GM12878 (cell line): ENCODE measurements at regions not wholly inside any gene's neighbourhood (a gene's known extent, or its start where the extent isn't known, plus 50 kb on each side); places are given as distances from the start of the nearest gene placed in this dataset.

Source experiments
- ATAC-seq: fragments of 200-7000 bp; cut with Tn5 transposase; 3 replicates; pipeline ENCODE4 v1.9.1; 2020; ENCODE audit warnings: mild to moderate bottlenecking, moderate library complexity
- BruUV-seq: library from RNA; stranded (reverse); fragments of 400-500 nt; replicated peaks from 2 replicates; lab custom pipeline; 2021; lab: Mats Ljungman, UMichigan
- CTCF ChIA-PET: fragments of 300-600 bp; sonication (Branson Sonifier 250); formaldehyde crosslinking; extraction: SDS; loops from one replicate; lab custom pipeline; 2021; ENCODE audit warnings: inconsistent platforms; lab: Yijun Ruan, JAX
- POLR2A ChIA-PET: fragments of 350-600 bp; formaldehyde crosslinking; extraction: SDS; loops from one replicate; lab custom pipeline; 2021; ENCODE audit warnings: inconsistent platforms; lab: Charles Lee
- RAD21 ChIA-PET: fragments of 300-600 bp; sonication (Branson Sonifier 250); formaldehyde crosslinking; loops from one replicate; lab custom pipeline; 2023; ENCODE audit warnings: antibody characterized with exemption; ENCODE audit not compliant: unreplicated experiment; lab: Charles Lee
- SMC1A ChIA-PET: fragments of 300-600 bp; sonication (Branson Sonifier 250); formaldehyde crosslinking; loops from one replicate; lab custom pipeline; 2023; ENCODE audit not compliant: unreplicated experiment, uncharacterized antibody; lab: Charles Lee
- DNase-seq: peaks from one replicate; pipeline ENCODE4 v3.0.0-alpha.2; 2011; ENCODE audit warnings: low read depth, low spot score
- FAIRE-seq: peaks from 3 replicates; lab custom pipeline; 2011; peaks lifted over from hg19 to GRCh38; lab: Jason Lieb, UNC
- H2AFZ ChIP-seq: 2 replicates; pipeline ENCODE4 v1.6.0; 2011; ENCODE audit warnings: low read depth, low read length, control low read depth; ENCODE audit not compliant: control insufficient read depth
- H3K27ac ChIP-seq: 2 replicates; pipeline ENCODE4 v1.5.1; 2011; ENCODE audit warnings: control low read depth; ENCODE audit not compliant: control insufficient read depth, insufficient read depth
- H3K27me3 ChIP-seq, 2 experiments: replicated peaks in 1 of 2; 2 replicates each; pipeline versions ENCODE4 v1.6.0 to v1.6.1; 2011; ENCODE audit warnings: low read length in 1 of 2; ENCODE audit not compliant: control insufficient read depth in 2 of 2, insufficient read depth in 2 of 2
- H3K36me3 ChIP-seq, 2 experiments: 2 replicates each; pipeline ENCODE4 v1.5.1; 2011; ENCODE audit warnings: low read length in 1 of 2; ENCODE audit not compliant: control insufficient read depth in 2 of 2, insufficient read depth in 2 of 2
- H3K4me1 ChIP-seq: 2 replicates; pipeline ENCODE4 v1.6.1; 2011; ENCODE audit warnings: mild to moderate bottlenecking, low read length, moderate library complexity, mixed read lengths; ENCODE audit not compliant: control insufficient read depth, insufficient read depth
- H3K4me2 ChIP-seq: 2 replicates; pipeline ENCODE4 v1.6.0; 2011; ENCODE audit warnings: control low read depth; ENCODE audit not compliant: control insufficient read depth, insufficient read depth
- H3K4me3 ChIP-seq: fragments of 200-600 bp; sonication (generic); 2 replicates; pipeline ENCODE4 v1.5.1; 2016
- H3K79me2 ChIP-seq: 2 replicates; pipeline ENCODE4 v1.6.0; 2011; ENCODE audit warnings: low read length; ENCODE audit not compliant: control insufficient read depth, insufficient read depth
- H3K9ac ChIP-seq: 2 replicates; pipeline ENCODE4 v1.8.0; 2011; ENCODE audit warnings: low read length, control low read depth, mixed read lengths; ENCODE audit not compliant: control insufficient read depth, insufficient read depth
- H3K9me3 ChIP-seq: replicated peaks from 3 replicates; pipeline ENCODE4 v1.5.1; 2011; ENCODE audit warnings: mild to moderate bottlenecking, low read length; ENCODE audit not compliant: control insufficient read depth, insufficient read depth
- H4K20me1 ChIP-seq: 2 replicates; pipeline ENCODE4 v1.6.0; 2011; ENCODE audit not compliant: control insufficient read depth, insufficient read depth
- BCL11A ChIP-seq: IDR thresholded peaks from 2 replicates; pipeline ENCODE4 v1.6.1; 2011; ENCODE audit warnings: low read depth, low read length
- CBX5 ChIP-seq: sonication (generic); IDR thresholded peaks from 2 replicates; pipeline ENCODE4 v1.6.1; 2016; ENCODE audit warnings: low read depth, moderate library complexity, mild to moderate bottlenecking, inconsistent platforms
- CEBPB ChIP-seq, 2 experiments: fragments of 150-350 bp in 1 of 2; IDR thresholded peaks; 2 replicates each; pipeline ENCODE4 v1.6.1; 2012 to 2014; ENCODE audit warnings: low read depth in 2 of 2, low read length in 2 of 2, borderline replicate concordance in 1 of 2, inconsistent platforms in 1 of 2
- E2F8 ChIP-seq: fragments of 450-650 bp; IDR thresholded peaks from 2 replicates; pipeline ENCODE4 v1.6.1; 2018; ENCODE audit warnings: mild to moderate bottlenecking, low read depth, moderate library complexity; ENCODE audit not compliant: partially characterized antibody
- EP300 ChIP-seq, 2 experiments: fragments of 150-350 bp in 1 of 2; IDR thresholded peaks; 2 replicates each; pipeline ENCODE4 v1.6.1; 2011 to 2012; ENCODE audit warnings: low read depth in 2 of 2, low read length in 2 of 2, borderline replicate concordance in 1 of 2, improper control_type of control experiment in 1 of 2, inconsistent platforms in 1 of 2; ENCODE audit not compliant: control insufficient read depth in 1 of 2
- EZH2 ChIP-seq: IDR thresholded peaks from 2 replicates; pipeline ENCODE4 v1.6.1; 2012; ENCODE audit warnings: low read depth, mild to moderate bottlenecking, control low read depth, inconsistent platforms, low read length, borderline replicate concordance; ENCODE audit not compliant: control insufficient read depth
- GATAD2B ChIP-seq: fragments of 450-650 bp; conservative IDR thresholded peaks from 2 replicates; pipeline ENCODE4 v1.6.1; 2017; ENCODE audit warnings: low read depth, mild to moderate bottlenecking, moderate library complexity
- HDAC6 ChIP-seq: fragments of 200-600 bp; sonication (generic); IDR thresholded peaks from one replicate; pipeline ENCODE4 v1.8.0; 2017; ENCODE audit warnings: antibody characterized with exemption; ENCODE audit not compliant: unreplicated experiment
- MYC ChIP-seq: IDR thresholded peaks from 2 replicates; pipeline ENCODE4 v1.6.1; 2011; ENCODE audit warnings: mild to moderate bottlenecking, low read length, moderate library complexity, inconsistent platforms; ENCODE audit not compliant: insufficient read depth, insufficient replicate concordance, insufficient read length, severe bottlenecking
- SMAD1 ChIP-seq: fragments of 450-650 bp; IDR thresholded peaks from 2 replicates; pipeline ENCODE4 v1.6.1; 2018; ENCODE audit warnings: mild to moderate bottlenecking, low read depth; ENCODE audit not compliant: partially characterized antibody
- SMC3 ChIP-seq: IDR thresholded peaks from 2 replicates; pipeline ENCODE4 v1.6.1; 2011; ENCODE audit warnings: low read length, improper control_type of control experiment, borderline replicate concordance
- ZNF207 ChIP-seq: fragments of 450-650 bp; IDR thresholded peaks from 2 replicates; pipeline ENCODE4 v1.6.1; 2014; ENCODE audit warnings: antibody characterized with exemption, mild to moderate bottlenecking, borderline replicate concordance
- ZNF384 ChIP-seq: IDR thresholded peaks from 2 replicates; pipeline ENCODE4 v1.6.1; 2012; ENCODE audit warnings: low read depth, mild to moderate bottlenecking, low read length, improper control_type of control experiment, borderline replicate concordance
- WGBS: methylation state at CpG from one replicate; pipeline ENCODE4 v1.1.6; 2016; ENCODE audit warnings: low lambda C conversion rate; ENCODE audit not compliant: insufficient replicate concordance, insufficient coverage; ENCODE audit errors: missing lambda C conversion rate; 5-methylcytosine and 5-hydroxymethylcytosine counted together
- in situ Hi-C: fragments of 300-500 bp; cut with MboI; formaldehyde crosslinking; loops from 9 replicates; pipeline ENCODE4 v1.14.3; 2018; ENCODE audit warnings: mixed read lengths
- intact Hi-C: fragments of 100-400 bp; cut with micrococcal nuclease; formaldehyde crosslinking; loops from one replicate; pipeline ENCODE4 v1.14.2; 2022; ENCODE audit not compliant: unreplicated experiment
- TF ChIP-seq, protein P1 (sequence below): IDR thresholded peaks from 2 replicates; pipeline ENCODE4 v1.6.1; 2011; ENCODE audit warnings: borderline replicate concordance, low read depth, mild to moderate bottlenecking, moderate library complexity, mixed read lengths, low read length; ENCODE audit not compliant: insufficient read depth; ENCODE audit errors: extremely low read length
- TF ChIP-seq, protein P2 (sequence below): fragments of 450-650 bp; IDR thresholded peaks from 2 replicates; pipeline ENCODE4 v1.6.1; 2017; ENCODE audit warnings: antibody characterized with exemption, mild to moderate bottlenecking, moderate library complexity
- TF ChIP-seq, protein P3 (sequence below): IDR thresholded peaks from 2 replicates; pipeline ENCODE4 v1.6.1; 2011; ENCODE audit warnings: mild to moderate bottlenecking, low read depth, low read length, moderate library complexity; ENCODE audit not compliant: insufficient replicate concordance

DNA sequence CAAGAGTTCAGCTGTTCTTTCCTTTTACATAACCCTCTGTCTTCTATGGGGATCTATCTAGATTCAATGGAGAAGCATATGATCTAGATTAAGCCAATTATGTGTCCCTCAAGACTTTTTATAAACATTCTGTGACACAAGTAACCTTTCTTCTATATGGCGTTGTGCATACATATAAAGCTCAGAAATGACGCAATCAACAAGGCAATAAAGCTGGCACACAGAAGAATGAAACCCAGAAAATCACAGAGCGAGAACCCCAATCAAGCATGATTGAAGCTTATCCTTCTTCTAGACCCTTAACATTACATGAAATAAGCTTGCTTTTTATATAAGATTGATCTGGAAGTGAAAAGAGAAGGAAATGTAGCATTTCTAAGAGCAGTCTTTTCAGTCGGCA lies 178.9 kb downstream of the DMRTA1 start:
- Histone ChIP-seq H3K79me2 (no peaks in the 10 kb centered on the region), H3K27ac (no peak overlapping the region), H3K27me3 (no peaks in the 10 kb centered on the region), H4K20me1 (no peaks in the 10 kb centered on the region), H3K9ac (no peak overlapping the region), H3K9me3 (no peaks in the 10 kb centered on the region), H3K36me3 (no peaks in the 10 kb centered on the region), H3K4me2 (no peak overlapping the region), H2AFZ (no peak overlapping the region), H3K4me3 (no peak overlapping the region), H3K4me1 (no peaks in the 10 kb centered on the region)
- FAIRE-seq (no peak), ATAC-seq (no peak), DNase-seq (no peak)
- ChIA-PET POLR2A (no interaction called here), CTCF (interaction anchor here (1.3 kb wide), 1 partner anchor 156 kb away, joined by 3 read pairs; no protein-coding TSS in a partner anchor), SMC1A (interaction anchor here (2.0 kb wide), 1 partner anchor 20 kb away, joined by 4 read pairs; no protein-coding TSS in a partner anchor), RAD21 (no interaction called here)
- in situ Hi-C loops: no loop called here
- intact Hi-C loops: no loop called here
- BruUV-seq: no TSS peak
- 47% methylated on average over 4 of the region's 4 CpGs for WGBS
- TF ChIP-seq ZNF207 (no peak), SMAD1 (no peak), EZH2 (no peak), HDAC6 (no peak), EP300 (IDR thresholded peaks at IDR 0.05; ENCODE audit: borderline replicate concordance in 1 of 2, control insufficient read depth in 1 of 2, low read depth in 2 of 2, low read length in 2 of 2) (no peak), MYC (no peak), ZNF384 (no peak), CBX5 (no peak), BCL11A (no peak), CEBPB (IDR thresholded peaks at IDR 0.05; ENCODE audit: borderline replicate concordance in 1 of 2, low read depth in 2 of 2, low read length in 2 of 2) (no peak), GATAD2B (no peak), E2F8 (no peak), SMC3 (no peak)
- TF ChIP-seq, protein P1, sequence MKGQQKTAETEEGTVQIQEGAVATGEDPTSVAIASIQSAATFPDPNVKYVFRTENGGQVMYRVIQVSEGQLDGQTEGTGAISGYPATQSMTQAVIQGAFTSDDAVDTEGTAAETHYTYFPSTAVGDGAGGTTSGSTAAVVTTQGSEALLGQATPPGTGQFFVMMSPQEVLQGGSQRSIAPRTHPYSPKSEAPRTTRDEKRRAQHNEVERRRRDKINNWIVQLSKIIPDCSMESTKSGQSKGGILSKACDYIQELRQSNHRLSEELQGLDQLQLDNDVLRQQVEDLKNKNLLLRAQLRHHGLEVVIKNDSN: no peak
- TF ChIP-seq, protein P2, sequence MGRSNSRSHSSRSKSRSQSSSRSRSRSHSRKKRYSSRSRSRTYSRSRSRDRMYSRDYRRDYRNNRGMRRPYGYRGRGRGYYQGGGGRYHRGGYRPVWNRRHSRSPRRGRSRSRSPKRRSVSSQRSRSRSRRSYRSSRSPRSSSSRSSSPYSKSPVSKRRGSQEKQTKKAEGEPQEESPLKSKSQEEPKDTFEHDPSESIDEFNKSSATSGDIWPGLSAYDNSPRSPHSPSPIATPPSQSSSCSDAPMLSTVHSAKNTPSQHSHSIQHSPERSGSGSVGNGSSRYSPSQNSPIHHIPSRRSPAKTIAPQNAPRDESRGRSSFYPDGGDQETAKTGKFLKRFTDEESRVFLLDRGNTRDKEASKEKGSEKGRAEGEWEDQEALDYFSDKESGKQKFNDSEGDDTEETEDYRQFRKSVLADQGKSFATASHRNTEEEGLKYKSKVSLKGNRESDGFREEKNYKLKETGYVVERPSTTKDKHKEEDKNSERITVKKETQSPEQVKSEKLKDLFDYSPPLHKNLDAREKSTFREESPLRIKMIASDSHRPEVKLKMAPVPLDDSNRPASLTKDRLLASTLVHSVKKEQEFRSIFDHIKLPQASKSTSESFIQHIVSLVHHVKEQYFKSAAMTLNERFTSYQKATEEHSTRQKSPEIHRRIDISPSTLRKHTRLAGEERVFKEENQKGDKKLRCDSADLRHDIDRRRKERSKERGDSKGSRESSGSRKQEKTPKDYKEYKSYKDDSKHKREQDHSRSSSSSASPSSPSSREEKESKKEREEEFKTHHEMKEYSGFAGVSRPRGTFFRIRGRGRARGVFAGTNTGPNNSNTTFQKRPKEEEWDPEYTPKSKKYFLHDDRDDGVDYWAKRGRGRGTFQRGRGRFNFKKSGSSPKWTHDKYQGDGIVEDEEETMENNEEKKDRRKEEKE: no peak
- TF ChIP-seq, protein P3, sequence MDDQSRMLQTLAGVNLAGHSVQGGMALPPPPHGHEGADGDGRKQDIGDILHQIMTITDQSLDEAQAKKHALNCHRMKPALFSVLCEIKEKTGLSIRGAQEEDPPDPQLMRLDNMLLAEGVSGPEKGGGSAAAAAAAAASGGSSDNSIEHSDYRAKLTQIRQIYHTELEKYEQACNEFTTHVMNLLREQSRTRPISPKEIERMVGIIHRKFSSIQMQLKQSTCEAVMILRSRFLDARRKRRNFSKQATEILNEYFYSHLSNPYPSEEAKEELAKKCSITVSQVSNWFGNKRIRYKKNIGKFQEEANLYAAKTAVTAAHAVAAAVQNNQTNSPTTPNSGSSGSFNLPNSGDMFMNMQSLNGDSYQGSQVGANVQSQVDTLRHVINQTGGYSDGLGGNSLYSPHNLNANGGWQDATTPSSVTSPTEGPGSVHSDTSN: no peak
